GM23338 (cell line): ENCODE measurements at regions not wholly inside any gene's neighbourhood (a gene's known extent, or its start where the extent isn't known, plus 50 kb on each side); places are given as distances from the start of the nearest gene placed in this dataset.

ENCODE experiments used
- CTCF ChIP-seq, 2 experiments: fragments of 200-600 bp in 1 of 2; sonication (generic) in 1 of 2; conservative IDR thresholded peaks; 2 replicates each; pipeline versions ENCODE4 v1.5.1 to v1.6.1; 2016 to 2017; ENCODE audit warnings: antibody characterized with exemption in 2 of 2, low read depth in 2 of 2, mild to moderate bottlenecking in 2 of 2, moderate library complexity in 1 of 2
- EZH2 ChIP-seq: fragments of 200-600 bp; sonication (generic); IDR thresholded peaks from one replicate; pipeline ENCODE4 v1.8.0; 2017; ENCODE audit warnings: antibody characterized with exemption, mild to moderate bottlenecking, low read depth; ENCODE audit not compliant: unreplicated experiment
- EZH2phosphoT487 ChIP-seq: fragments of 200-600 bp; sonication (generic); IDR thresholded peaks from one replicate; pipeline ENCODE4 v1.8.1; 2018; ENCODE audit warnings: antibody characterized with exemption; ENCODE audit not compliant: unreplicated experiment
- JUNB ChIP-seq: IDR thresholded peaks from one replicate; pipeline ENCODE4 v1.6.1; 2016; ENCODE audit warnings: antibody characterized with exemption; ENCODE audit not compliant: unreplicated experiment
- POLR2AphosphoS5 ChIP-seq: IDR thresholded peaks from 2 replicates; pipeline ENCODE4 v1.6.1; 2016; ENCODE audit warnings: antibody characterized with exemption, low read depth
- STAT1 ChIP-seq: IDR thresholded peaks from one replicate; pipeline ENCODE4 v1.6.1; 2016; ENCODE audit warnings: antibody characterized with exemption; ENCODE audit not compliant: unreplicated experiment
- ZNF114 ChIP-seq: fragments of 250-450 bp; sonication (Bioruptor Pico); IDR thresholded peaks from 2 replicates; pipeline ENCODE4 v1.5.0; 2020; ENCODE audit warnings: mild to moderate bottlenecking, moderate library complexity
- TF ChIP-seq, protein P1 (sequence below): IDR thresholded peaks from one replicate; pipeline ENCODE4 v1.6.1; 2018; ENCODE audit warnings: antibody characterized with exemption; ENCODE audit not compliant: unreplicated experiment

- no peak for TF ChIP-seq EZH2
- TF ChIP-seq CTCF (conservative IDR thresholded peaks at IDR 0.05; ENCODE audit: low read depth in 2 of 2), result no peak
- TF ChIP-seq, protein P1, sequence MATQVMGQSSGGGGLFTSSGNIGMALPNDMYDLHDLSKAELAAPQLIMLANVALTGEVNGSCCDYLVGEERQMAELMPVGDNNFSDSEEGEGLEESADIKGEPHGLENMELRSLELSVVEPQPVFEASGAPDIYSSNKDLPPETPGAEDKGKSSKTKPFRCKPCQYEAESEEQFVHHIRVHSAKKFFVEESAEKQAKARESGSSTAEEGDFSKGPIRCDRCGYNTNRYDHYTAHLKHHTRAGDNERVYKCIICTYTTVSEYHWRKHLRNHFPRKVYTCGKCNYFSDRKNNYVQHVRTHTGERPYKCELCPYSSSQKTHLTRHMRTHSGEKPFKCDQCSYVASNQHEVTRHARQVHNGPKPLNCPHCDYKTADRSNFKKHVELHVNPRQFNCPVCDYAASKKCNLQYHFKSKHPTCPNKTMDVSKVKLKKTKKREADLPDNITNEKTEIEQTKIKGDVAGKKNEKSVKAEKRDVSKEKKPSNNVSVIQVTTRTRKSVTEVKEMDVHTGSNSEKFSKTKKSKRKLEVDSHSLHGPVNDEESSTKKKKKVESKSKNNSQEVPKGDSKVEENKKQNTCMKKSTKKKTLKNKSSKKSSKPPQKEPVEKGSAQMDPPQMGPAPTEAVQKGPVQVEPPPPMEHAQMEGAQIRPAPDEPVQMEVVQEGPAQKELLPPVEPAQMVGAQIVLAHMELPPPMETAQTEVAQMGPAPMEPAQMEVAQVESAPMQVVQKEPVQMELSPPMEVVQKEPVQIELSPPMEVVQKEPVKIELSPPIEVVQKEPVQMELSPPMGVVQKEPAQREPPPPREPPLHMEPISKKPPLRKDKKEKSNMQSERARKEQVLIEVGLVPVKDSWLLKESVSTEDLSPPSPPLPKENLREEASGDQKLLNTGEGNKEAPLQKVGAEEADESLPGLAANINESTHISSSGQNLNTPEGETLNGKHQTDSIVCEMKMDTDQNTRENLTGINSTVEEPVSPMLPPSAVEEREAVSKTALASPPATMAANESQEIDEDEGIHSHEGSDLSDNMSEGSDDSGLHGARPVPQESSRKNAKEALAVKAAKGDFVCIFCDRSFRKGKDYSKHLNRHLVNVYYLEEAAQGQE, result no peak
- TF ChIP-seq POLR2AphosphoS5, result no peak
- no peak for TF ChIP-seq EZH2phosphoT487
- TF ChIP-seq JUNB, result no peak
- no peak for TF ChIP-seq ZNF114 (CRISPR knock-in tag)
- TF ChIP-seq STAT1, result no peak
Measured at GRCh38 chr5:164300295-164300694, 794.9 kb downstream of the MAT2B start.
